ENCODE measurements at regions not wholly inside any gene's neighbourhood (a gene's known extent, or its start where the extent isn't known, plus 50 kb on each side); places are given as distances from the start of the nearest gene placed in this dataset.

DNA sequence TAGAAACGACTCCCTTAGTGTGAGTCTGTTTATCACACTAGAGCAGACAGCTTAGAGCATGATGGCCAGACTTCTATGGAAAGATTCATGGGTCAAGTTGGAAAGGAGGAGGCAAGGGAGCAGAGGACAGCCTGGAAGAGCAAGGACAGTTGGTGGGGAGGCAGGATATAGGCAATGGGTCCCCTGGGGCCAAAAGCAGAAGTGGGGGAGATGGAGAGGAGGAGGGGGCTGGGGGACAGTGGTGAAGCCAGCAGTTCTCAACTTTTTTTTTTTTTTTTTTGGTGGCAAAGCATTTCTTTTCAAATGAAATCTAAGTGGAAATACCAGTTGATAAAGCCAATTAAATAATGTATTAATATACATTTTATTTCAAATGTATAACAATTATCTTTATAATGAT, 197.9 kb downstream of the HRH4 start:
- TF ChIP-seq, protein P1, sequence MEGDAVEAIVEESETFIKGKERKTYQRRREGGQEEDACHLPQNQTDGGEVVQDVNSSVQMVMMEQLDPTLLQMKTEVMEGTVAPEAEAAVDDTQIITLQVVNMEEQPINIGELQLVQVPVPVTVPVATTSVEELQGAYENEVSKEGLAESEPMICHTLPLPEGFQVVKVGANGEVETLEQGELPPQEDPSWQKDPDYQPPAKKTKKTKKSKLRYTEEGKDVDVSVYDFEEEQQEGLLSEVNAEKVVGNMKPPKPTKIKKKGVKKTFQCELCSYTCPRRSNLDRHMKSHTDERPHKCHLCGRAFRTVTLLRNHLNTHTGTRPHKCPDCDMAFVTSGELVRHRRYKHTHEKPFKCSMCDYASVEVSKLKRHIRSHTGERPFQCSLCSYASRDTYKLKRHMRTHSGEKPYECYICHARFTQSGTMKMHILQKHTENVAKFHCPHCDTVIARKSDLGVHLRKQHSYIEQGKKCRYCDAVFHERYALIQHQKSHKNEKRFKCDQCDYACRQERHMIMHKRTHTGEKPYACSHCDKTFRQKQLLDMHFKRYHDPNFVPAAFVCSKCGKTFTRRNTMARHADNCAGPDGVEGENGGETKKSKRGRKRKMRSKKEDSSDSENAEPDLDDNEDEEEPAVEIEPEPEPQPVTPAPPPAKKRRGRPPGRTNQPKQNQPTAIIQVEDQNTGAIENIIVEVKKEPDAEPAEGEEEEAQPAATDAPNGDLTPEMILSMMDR (IDR thresholded peaks at IDR 0.05) = no peak
- no peak for TF ChIP-seq ZFX (IDR thresholded peaks at IDR 0.05; ENCODE audit: borderline replicate concordance)

All from 22Rv1 (cell line).